HG03342 (cell line): ENCODE measurements at regions not wholly inside any gene's neighbourhood (a gene's known extent, or its start where the extent isn't known, plus 50 kb on each side); places are given as distances from the start of the nearest gene placed in this dataset.
"Not testable (repeated sequence)": the region's sequence is repeated elsewhere in the genome, so short reads cannot be mapped to it uniquely, and the experiment has no call there.

Source experiments
- ATAC-seq: cut with Tn5 transposase; IDR thresholded peaks from one replicate; pipeline ENCODE4 v1.9.1; 2021; ENCODE audit warnings: mild to moderate bottlenecking, moderate library complexity; ENCODE audit not compliant: unreplicated experiment

DNA sequence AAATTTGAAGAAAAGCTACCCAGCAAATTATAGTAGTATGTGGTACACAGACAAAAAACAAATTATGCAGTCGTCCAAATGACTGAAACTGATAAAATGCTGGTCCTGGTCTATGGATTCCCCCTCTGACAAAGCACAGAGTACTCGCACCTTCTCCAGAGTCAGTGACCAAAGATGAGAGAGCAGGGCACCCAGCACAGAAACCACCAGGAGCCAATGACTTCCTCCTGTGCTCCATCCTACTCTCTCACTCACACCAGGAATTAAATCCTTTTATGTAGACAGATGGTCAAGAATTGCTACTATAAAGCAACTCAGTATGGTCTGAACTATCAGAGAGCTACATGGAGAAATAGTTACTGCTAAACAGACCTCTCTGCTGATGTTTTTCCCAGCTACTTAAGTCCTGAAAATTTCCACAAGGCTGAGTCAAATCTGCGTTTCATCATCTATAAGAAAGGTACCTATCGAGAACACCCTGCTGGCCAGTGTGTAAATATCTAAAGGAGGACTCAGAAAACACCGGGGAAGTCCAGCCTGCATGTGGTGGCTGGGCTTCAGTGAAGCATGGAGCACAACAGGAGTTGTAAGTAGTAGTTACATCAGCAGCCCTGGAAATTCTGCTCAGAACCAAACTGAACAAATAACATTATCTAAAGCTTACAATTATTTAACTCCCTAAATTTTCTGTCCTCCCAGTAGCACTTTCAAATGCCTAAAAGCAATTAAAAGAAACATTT, 84.5 kb upstream of the FBXO28 start:
- ATAC-seq: peak; percentile 94

DNA sequence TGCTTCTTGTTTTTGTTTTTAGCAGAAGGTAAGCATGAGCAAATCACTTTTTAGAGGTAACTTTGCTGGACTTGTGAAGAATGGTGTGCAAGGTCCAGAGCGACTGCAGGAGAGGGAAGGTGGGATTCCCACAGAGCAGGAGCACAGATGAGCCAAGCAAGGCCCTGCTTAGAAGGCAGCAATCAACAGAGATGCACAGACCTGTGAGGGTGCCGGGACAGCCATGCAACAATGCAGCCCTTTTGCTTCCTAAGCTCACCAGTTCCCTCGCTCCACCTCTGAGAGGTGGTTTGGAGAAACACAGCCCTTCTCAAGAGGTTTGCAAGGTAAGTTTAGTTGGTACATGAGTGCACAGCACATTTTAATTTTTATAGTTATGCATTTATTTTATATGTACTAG, 85.1 kb upstream of the FBXO28 start:
- not testable (repeated sequence) for ATAC-seq

DNA sequence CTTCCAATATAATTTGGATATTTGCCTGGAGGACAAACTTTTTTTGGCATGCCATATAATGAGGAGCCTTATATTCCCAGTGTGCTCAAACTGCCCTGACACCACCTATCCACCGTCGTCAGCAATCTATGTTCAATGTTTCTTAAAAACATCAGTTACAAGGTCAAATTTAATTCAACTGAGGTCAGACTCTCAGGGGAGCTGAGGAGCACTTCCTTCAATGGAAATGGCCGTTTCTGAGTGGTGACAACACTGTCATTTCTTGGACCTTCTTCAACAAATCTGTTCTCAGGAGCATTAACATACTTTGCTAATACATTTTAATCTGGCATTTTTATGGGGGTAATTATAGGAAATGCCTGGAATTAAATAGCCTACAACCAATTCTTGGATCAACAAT, 90.8 kb upstream of the FBXO28 start:
- not testable (repeated sequence) for ATAC-seq

DNA sequence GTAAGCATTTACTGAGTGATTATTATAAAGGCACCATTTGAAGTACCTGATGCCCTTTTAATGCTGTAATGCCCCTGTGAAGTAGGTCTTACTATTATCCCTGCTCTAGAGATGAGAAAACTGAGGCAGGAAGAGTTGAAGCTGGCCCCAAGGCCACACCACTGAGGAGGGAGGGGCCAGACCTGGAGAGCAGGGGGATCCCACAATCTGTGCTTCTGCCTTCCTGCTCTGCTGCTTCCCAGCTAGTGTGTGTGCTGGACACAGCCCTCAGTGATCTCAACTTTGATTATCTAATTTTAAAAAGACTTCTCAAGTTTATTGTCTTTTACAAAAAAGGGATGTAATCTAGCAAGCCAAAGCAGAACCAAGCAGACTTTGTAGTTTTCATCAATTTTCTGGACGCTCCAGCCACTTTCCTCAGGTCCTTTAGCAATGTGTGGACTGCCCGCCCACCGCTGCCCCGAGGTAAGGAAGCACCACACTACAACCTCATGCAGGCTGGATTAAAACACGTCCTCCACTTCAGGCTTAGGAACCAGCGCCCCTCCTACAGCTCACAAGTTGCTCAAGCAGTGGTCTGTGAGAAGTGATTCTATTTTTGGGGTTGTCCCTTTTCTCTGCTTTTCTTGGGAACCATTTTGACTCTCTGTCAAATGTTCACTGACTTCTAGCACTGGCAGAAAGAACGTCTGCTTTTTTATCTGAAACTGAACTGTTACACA, 91.5 kb upstream of the FBXO28 start:
- ATAC-seq: not testable (repeated sequence)

DNA sequence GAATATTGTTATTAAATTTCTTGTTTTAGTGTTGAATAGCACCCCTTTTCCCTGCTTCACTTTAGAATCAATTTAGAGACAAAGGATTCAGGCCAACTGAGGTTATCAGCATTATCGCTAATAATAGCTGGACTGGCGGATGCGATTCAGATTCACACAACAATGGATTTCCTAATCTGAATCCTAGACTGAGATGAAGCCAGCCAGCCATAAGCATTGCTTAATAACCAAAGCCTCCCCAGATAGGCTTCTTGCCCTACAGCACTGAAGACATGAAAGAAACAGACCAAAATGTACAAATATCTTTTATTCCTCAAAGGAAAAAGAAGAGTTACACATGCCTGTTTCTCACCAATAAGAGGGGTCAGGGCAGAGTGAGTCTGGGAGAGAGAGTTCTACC, 94.0 kb upstream of the FBXO28 start:
- ATAC-seq: not testable (repeated sequence)

DNA sequence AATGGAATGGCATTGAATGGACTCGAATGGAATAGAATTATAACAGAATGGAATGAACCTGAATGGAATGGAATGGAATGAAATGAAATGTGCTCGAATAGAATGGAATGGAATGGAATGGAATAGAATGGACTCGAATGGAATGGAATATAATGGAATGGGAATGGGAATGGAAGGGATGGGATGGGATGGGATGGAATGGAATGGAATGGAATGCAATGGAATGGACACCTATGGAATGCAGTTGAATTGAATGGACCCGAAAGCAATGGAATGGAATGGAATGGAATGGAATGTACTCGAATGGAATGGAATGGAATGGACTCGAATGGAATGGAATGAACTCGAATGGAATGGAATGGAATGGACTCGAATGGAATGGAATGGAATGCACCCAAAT, 98.1 kb upstream of the FBXO28 start:
- not testable (repeated sequence) for ATAC-seq

DNA sequence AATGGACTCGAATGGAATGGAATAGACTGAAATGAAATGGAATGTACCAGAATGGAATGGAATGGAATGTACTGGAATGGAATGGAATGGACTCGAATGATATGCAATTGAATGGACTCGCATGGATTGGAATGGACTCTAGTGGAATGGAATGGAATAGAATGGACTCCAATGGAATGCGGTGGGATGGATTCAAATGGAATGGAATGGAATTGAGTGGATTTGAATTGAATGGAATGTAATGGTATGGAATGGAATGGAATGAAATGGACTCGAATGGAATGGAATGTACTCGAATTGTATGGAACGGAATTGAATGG, 99.6 kb upstream of the FBXO28 start:
- no peak for ATAC-seq

DNA sequence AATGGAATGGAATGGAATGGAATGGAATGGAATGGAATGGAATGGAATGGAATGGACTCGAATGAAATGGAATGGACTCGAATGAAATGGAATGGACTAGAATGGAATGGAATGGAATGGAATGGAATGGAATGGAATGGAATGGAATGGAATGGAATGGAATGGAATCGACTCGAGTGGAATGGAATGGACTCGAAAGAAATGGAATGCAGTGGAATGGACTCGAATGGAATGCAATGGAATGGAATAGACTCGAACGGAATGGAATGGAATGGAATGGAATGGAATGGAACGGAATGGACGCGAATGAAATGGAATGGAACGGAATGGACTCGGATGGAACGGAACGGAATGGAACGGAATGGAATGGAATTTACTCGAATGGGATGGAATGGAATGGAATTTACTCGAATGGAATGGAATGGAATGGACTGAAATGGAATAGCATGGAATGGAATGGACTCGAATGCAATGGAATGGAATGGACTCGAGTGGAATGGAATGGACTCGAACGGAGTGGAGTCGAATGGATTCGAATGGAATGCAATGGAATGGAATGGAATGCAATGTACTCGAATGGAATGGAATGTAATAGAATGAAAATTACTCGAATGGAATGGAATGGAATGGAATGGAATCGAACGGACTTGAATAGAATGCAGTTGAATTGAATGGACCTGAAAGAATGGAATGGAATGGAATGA, 100.1 kb upstream of the FBXO28 start:
- not testable (repeated sequence) for ATAC-seq

DNA sequence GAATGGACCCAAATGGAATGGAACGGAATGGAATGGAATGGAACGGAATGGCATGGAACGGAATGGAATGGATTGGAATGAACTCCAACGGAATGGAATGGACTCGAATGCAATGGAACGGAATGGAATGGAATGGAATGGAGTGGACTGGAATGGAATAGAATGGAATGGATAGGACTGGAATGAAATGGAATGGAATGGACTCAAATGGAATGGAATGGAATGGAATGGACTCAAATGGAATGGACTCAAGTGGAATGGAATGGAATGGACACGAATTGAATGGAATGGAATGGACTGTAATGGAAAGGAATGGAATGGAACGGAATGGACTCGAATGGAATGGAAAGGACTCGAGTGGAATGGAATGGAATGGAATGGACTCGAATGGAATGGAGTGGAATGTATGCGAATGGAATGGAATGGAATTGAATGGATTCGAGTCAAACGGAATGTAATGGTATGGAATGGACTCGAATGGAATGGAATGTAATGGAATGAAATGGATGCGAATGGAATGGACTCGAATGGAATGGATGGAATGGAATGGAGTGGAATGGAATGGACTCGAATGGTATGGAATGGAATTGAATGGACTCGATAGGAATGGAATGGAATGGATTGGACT, 101.0 kb upstream of the FBXO28 start:
- ATAC-seq: not testable (repeated sequence)

DNA sequence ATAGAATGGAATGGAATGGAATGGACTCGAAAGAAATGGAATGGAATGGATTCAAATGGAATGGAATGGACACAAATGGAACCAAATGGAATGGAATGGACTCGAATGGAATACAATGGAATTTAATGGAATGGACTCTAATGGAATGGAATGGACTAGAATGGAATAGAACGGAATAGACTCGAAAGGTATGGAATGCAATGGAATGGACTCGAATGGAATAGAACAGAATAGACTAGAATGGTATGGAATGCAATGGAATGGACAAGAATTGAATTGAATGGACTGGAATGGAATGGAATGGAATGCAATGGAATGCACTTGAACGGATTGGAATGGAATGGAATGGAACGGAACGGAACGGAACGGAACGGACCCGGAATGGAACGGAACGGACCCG, 101.7 kb upstream of the FBXO28 start:
- ATAC-seq: not testable (repeated sequence)

DNA sequence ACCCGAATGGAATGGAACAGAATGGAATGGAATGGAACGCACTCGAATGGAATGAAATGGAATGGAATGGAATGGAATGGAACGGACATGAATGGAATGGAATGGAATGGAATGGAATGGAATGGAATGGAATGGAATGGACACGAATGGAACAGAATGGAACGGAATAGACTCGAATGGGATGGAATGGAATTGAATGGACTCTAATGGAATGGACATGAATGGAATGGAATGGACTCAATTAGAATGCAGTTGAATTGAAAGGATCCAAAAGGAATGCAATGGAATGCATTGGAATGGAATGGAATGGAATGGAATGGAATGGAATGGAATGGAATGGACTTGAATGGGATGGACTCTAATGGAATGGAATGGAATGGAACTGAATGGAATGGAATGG, 102.2 kb upstream of the FBXO28 start:
- ATAC-seq: not testable (repeated sequence)

DNA sequence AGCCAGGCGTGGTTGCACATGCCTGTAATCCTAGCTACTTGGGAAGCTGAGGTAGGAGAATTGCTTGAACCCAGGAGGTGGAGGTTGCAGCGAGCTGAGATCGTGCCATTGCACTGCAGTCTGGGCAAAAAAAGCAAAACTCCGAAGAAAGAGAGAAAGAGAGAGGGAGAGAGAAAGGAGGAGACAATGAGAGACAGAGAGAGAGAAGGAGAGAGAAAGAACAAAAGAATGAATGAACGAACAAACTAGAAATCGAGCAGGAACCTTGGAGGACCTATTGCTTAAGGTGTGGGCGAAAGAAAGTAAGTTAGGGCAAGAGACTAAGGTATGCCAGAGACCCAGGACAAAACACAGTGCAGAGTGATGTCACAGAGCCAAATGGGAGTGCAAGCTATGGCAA, 102.8 kb upstream of the FBXO28 start:
- ATAC-seq: not testable (repeated sequence)

DNA sequence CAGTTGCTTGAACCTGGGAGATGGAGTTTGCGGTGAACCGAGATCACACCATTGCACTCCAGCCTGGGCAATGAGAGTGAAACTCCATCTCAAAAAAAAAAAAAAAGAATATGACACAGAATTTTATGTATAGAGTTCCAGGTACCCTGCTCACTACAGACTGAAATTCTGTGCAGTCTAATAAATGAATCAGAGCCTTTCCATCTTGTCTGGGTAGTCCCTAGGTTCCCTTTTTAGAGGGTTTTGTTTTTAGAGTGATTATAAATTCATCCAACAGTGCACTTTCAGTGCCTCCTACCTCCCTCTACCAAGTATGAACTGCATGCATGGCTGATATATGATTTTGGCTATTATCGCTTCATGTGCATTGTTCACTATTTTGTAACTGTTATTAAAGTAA, 107.9 kb upstream of the FBXO28 start:
- ATAC-seq: not testable (repeated sequence)

DNA sequence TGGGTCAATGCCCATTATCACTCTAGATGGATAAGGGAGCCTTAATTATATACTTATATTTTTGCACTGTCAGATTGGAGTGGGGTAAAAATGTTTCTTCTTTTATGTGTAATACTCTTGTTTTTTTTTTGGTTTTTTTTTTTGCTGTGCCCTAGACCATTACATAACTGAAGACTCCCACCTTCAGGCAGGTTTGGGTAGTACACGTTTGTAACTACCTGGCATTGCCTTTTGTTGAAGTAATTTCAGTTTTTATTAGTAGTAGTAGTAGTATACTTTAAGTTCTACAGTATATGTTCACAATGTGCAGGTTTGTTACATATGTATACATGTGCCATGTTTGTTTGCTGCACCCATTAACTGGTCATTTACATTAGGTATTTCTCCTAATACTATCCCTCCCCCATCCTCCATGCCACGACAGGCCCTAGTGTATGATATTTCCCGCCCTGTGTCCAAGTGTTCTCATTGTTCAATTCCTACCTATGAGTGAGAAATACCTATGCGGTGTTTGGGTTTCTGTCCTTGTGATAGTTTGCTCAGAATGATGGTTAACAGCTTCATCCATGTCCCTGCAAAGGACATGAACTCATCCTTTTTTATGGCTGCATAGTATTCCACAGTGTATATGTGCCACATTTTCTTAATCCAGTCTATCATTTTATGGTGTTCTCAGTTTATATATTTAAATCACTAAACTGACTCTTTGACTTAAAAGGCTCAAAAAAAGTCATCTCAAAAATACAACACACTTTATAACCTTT, 109.2 kb upstream of the FBXO28 start:
- not testable (repeated sequence) for ATAC-seq

DNA sequence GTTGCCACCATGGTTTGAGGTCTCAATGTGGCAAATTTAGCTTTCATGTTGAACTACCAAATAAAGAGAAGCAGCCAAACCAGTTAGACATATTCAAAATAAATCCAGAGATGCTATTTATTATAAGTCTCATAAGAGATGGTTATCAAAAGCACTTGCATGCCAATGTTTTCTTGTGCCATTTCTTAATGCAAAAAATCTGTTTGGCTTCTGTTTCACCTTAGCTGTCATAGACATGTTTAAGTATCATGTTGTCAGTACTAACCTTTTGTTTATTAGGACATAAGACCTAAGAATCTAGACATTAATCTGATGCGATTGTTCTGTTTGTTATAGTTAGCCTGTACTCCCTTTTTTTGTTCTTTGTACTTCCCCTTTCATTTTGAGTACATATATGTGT, 110.0 kb upstream of the FBXO28 start:
- not testable (repeated sequence) for ATAC-seq

DNA sequence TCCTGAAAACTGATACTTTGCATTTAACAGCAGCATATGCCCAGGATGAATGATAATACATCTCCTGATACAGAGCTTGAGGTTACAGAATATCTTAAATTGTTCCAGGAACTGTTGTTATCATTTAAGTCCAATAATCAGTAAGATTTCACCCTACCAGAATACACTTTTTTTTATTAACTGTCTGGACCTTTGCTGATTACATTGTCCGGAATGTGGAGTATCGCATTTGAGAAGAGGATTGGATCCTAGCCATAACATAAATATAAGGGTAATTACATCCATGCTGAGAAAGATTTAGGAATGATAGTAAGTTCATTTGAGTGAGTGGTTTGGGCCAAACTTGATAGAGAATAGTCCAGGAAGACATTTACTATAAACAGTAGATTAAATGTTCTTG, 112.2 kb upstream of the FBXO28 start:
- not testable (repeated sequence) for ATAC-seq

DNA sequence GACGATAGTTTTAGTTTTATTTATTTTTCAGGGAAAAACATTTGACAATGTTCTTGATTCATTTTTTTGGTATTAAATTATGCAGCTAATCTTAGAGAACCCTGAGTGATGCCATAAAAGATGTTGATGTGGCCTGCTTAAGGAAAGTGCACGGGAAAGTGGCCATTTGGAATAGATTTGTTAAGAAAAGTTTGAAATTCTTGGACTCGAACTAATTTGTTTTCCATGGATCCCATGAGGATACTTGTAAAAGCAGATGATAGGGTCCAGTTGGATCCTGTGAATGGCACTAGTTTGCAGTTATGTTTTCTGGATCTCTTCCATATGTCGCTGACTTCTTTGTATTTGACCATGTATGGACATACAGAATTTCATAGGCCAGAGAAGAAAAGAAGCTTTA, 114.2 kb upstream of the FBXO28 start:
- not testable (repeated sequence) for ATAC-seq

DNA sequence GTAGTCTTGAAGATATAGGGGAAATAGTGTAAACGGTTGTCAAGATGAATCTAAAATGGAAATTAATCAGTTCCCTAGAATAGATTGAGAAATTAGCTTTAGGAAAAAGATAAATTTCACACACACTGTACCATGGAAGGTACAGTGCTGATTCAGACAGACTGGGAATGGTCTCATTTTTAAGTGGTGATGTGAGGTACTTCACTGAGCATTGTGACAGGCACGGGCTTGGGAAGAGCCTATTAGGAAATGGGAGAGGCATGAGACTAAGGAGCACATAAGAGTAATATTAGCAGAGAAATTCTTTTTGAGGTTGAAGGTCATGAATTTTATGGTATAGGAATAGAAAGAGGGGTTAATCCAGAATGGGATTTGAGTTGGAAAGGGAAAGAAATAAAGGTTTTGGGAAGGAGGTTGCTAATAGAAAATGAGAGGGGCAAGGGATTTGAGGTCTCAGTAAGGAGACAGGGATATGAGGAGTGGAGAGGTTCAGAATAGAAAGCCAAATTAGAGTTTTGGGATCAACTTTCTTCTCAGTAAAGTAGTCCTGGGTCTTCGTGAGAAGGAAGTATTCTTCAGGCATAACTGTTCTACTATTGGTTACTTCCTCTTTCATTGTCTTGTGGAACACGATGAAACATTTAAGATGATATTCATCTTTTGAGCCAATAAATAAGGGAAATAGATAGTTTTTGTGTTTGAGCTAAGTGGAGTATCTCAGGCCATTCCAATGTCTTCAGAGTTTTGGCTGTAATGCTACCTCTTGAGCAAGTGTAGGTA, 115.0 kb upstream of the FBXO28 start:
- peak; percentile 64 for ATAC-seq

DNA sequence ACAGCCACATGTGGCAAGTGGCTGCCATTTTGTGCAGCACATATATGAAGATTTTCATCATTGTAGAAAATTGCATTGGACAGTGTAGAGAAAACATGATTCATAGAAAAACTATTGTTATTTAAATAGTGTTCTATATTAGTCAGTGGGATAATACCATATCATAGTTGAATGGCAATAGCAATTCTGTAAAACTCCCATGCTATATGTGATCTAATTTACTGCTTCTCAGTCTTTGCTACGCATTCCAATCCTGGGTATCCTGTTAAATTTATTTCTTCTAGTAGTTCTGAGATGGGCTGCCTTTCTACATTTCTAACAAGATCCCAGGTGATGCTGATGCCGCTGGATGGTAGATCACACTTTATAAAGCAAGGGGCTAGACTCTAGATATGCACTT, 117.5 kb upstream of the FBXO28 start:
- ATAC-seq: not testable (repeated sequence)
